Thyroid gland (tissue), 4 donors: ENCODE measurements at regions not wholly inside any gene's neighbourhood (a gene's known extent, or its start where the extent isn't known, plus 50 kb on each side); places are given as distances from the start of the nearest gene placed in this dataset.

Experiments used
- CTCF ChIP-seq, 6 experiments: fragments of 200-600 bp in 3 of 6; fragments of 450-650 bp in 3 of 6; sonication (generic) in 3 of 6; IDR thresholded peaks; one replicate each; pipeline ENCODE4 v1.5.1; 2016 to 2019; ENCODE audit warnings: antibody characterized with exemption in 6 of 6, mild to moderate bottlenecking in 2 of 6, inconsistent platforms in 1 of 6, moderate library complexity in 1 of 6
- POLR2A ChIP-seq, 2 donors: fragments of 450-650 bp; IDR thresholded peaks; one replicate each; pipeline ENCODE4 v1.6.1; 2017; ENCODE audit warnings: antibody characterized with exemption in 2 of 2, mild to moderate bottlenecking in 2 of 2, moderate library complexity in 1 of 2

- no peak for TF ChIP-seq CTCF (IDR thresholded peaks at IDR 0.05)
- no peak for TF ChIP-seq POLR2A (IDR thresholded peaks at IDR 0.05)
These were observed 262.8 kb upstream of the RARB start for GRCh38 chr3:25165306-25165705.
